OCI-LY3 (cell line): ENCODE measurements at regions not wholly inside any gene's neighbourhood (a gene's known extent, or its start where the extent isn't known, plus 50 kb on each side); places are given as distances from the start of the nearest gene placed in this dataset.

Experiments
- CTCF ChIP-seq: fragments of 200-600, 300-600 bp; sonication (generic); IDR thresholded peaks from 2 replicates; pipeline ENCODE4 v1.5.1; 2014; ENCODE audit warnings: antibody characterized with exemption, low read length, low read depth
- EZH2phosphoT487 ChIP-seq: fragments of 200-600 bp; shearing (Covaris generic); IDR thresholded peaks from 2 replicates; pipeline ENCODE4 v1.6.1; 2018; ENCODE audit warnings: antibody characterized with exemption, mixed run types, low read depth

GRCh38 chr2:168354499-168354898 is 101.6 kb upstream of the CERS6 start:
- TF ChIP-seq CTCF: no peak
- no peak for TF ChIP-seq EZH2phosphoT487
